ENCODE measurements at regions not wholly inside any gene's neighbourhood (a gene's known extent, or its start where the extent isn't known, plus 50 kb on each side); places are given as distances from the start of the nearest gene placed in this dataset.

DNA sequence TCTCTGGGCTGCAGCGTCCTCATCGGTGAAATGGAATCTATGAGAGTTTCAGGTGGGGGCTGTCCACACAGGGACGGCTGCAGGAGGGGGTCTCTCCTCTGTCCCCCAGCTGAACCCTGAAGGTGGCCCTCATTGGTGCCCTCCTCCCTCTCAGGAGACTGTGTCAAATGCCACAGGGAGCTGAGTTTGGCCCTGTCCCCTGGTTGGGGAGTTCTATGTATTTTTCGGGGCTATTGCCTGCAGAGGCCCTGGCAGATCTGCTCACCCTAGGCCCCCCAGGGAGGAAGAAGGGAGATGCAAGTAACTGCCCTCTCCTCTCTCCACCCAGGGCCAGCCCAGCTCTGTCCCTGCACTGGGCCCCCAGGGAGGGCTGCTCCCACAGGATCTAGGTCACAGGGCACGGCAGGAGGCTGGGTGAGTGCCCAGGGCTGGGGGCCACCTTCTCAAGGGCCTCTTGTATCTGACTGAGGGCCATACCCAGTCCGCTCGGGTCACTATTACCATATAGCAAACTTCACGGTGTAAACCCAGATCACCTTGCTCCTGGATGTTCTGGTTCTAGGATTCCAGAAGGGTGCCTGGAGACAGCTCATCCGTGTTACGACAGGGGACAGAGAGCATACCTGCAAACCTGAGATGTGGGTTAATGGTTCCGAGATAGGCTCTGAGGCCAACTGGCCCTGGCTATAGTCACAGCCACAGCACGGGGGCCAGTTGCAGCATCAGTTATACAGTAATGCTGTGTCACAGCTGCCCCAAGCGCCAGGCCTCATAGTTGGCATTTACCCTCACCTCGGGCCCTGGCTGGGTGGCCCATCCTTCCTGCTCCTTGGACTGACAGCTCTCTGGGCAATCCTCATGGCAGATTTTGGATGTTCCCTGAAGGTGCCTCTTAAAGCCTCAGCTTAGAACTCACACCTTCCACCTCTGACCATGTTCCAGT is 102.4 kb upstream of the PRR23E start:
- DNase-seq = no peak

- no peak for DNase-seq
These were observed 101.6 kb upstream of the PRR23E start for GRCh38 chr3:127091376-127091775.

DNA sequence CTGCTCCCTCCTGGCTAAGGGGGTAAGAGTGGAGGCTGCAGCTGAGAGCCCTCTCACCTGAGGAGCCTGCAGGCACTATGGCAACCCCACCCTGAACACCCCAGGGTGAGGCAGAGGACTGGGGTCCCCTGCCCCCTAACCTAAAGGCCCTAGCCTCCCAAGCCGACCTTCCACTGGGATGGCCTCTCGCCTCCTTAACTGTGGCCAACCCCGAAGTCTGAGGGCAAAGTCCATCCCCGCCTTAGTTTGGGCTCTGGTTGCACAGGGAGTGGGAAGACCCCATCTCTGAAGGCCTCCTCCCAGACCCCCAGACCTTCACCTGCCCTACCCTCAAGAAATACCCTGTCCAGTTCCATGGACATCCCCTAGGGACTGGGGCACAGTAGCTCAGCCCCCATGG is 100.6 kb upstream of the PRR23E start:
- DNase-seq = no peak

- DNase-seq = no peak
These were observed 100.2 kb upstream of the PRR23E start for GRCh38 chr3:127092776-127093175.

DNA sequence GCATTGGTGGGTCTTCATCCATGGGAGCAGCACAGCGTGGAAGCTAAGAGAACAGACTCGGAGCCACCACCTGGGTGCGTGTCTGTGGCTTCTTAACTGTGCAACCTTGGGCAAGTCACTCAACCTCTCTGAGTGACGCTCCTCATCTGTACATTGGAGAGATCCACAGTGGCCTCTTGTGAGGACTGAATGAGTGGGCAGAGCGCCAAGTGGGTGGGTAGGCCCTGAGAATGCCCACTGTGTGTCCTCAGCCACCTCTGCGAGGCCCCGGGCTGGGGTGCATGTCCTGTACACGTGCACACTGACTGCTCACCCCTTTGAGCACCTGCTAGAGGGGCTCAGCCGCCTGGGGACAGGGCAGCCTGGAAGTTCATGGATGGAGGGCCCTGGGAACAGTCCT is 99.6 kb upstream of the PRR23E start:
- DNase-seq = no peak

DNA sequence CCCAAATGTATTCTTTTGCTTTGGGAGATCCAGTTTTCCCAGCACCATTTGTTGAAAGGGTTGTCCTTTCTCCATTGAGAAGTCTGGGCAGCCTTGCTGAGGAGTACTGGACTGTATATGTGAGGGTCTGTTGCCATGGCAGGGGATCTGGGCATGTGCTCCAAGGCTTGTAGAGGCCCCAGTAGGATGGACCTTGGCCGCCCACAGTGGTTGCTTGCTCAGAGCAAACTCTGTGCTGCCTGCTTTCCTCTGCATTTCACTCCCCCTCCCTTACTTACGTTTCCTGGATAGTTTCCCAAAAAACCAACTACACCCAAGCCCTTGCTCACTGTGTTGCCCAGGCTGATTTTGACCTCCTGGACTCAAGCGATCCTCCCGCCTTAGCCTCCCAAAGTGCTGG is 97.2 kb upstream of the PRR23E start:
- DNase-seq = no peak

GRCh38 chr3:127096256-127097071 is 96.5 kb upstream of the PRR23E start:
- no peak for DNase-seq

DNA sequence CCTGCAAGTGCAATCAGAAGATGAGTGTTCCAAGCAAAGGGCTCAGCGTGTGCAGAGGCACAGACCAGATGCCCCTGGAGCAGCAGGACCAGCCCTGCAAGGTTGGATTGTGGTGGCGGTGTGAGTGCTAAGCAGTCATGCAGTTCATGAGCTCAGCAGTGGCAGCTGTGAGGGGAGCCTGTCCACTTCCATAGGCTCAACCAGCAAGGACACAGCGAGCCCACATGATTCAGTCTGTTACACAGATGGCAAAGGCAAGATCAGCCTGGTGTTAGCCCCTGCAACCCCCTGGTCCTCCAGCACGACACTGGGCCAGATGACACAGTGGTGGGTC is 95.9 kb upstream of the PRR23E start:
- DNase-seq = no peak

DNA sequence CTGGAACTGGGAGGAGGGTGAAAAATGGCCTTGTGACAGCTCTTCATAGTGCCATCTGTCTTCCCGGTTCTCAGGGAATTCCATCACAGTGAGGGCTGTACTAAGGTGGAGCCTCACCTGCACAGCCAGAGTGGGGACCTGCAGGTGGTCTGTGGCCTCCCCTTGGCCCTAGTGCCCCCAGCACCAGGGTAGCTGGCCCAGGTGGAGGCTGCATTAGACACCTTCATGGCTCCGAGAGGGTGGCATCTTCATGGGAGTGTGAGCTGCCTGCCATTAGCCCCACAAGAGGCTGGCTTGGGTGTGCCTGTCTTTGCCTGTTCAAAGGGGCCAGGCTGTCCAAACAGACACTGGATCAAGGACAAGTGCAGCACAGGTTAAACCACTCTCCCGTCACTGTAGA is 95.5 kb upstream of the PRR23E start:
- no peak for DNase-seq

DNA sequence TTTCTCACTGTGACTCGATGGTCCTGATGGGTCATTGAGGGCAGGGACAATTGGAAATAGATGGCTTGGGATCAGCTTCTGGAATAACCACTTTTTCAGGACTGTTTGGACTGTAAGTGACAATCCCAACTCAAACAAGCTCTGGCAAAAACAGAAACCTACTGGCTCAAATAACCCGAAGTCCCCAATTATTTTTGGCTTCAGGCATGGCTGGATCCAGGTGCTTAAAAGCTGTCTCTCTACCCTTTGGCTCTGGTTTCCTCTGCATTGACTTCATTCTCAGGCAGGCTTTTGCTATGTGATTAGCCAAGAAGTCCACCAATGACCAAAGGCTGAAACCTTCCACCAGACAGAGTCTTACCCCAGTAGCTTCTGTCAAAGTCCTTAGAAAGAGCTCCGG is 92.9 kb upstream of the PRR23E start:
- no peak for DNase-seq

DNA sequence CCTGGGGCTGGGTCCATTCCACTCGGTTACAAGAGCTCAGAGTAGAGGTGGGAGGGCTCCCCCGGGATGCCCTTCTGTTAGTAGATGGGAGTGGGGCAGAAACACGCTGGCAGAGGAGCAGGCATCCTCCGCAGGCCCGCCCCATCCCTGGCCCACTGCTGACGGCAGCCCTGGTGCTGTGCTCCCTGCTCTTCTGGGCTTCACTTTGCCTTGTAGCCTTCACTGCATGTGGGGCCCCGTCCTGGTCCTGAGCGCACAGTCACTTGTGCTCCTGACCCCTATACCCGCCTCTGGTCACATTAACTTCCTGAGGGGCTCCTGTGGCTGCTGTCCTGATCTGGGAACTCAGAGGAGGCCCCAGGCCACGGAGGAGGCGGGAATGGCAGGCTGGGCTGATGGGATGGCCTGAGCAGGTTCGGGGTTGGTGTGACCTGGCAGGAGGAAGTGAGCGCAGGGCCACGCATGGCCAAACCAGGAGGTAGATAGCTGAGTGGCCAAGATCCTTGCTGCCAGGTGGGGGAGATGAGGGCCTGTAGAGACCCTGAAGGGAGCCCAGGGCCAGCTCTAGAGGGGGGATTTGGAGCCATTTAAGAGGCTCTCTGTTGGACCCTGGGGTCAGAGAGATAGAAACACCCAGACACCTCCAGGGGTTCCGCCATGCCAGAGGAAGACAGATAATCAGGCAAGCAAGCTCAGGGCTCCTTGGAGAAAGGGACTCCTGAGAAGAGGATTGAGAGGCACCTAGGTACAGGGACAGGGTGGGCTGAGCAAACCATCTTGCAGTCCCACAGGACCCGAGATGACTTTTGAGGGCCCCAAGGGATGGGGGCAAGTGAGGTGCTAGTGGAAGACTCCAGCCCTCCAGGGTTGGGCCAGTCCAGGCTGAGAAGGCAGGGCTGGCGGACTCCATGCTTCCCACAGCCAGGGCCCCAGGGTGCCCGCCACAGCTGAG is 92.2 kb upstream of the PRR23E start:
- no peak for DNase-seq

- no peak for DNase-seq
These were observed 91.3 kb upstream of the PRR23E start for GRCh38 chr3:127101411-127102187.

DNA sequence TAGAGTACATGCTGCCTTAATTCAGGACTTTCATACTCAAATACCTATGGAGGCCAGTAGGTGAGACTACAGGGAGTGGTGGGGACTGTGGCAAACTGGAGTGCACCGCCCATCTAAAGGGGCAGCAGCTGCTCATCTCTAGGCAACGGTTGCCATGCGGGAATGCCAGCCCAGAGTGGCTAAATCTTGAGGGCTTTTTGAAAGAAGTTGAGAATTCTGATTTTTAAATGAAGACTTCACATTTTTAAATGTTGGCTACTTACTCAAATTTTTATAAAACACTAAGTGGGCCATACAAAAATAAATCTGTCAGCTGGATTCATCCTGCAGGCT is 90.8 kb upstream of the PRR23E start:
- no peak for DNase-seq

- no peak for DNase-seq
These were observed 90.3 kb upstream of the PRR23E start for GRCh38 chr3:127102587-127102986.

DNA sequence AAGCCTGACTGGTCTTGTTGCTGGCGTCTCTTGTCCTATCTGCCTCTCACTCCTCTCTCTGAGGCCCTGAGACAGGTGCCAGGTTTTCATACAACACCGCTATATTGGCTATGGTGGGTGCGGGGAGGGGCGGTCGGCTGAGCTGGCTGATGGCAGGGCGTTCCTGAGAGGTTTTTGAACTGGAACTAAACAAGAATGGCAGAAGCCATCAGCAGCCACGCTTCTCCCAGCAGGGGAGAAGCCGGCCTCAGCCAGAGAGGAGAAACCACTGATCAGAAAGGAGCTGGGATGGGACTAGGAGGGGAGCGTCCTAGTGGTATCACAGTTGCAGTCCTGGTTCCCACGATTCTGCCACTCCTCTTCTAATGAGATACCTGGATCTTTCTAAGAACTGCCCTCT is 89.9 kb upstream of the PRR23E start:
- no peak for DNase-seq

GRCh38 chr3:127104586-127104985 is 88.3 kb upstream of the PRR23E start:
- no peak for DNase-seq

- DNase-seq = no peak
These were observed 87.3 kb upstream of the PRR23E start for GRCh38 chr3:127105587-127105986.

DNA sequence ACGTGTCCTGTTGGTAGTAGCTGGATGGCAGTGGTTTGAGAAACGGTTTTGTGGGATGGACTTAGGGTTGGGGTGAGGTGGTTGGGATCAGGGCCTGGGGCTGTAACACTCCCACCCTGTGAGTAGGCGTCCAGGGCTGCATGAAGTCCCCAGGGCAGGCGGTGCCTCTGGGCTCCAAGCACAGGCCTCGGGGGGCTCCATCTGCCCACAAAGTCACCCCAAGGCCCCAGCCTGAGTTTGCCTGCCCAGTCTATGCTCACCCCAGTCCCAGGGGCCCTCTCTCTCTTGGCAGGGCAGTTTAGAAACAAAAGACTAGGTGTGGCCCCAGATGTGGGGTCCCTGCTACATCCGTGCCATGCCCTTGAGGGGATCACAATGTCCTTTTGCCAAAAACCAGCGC is 86.9 kb upstream of the PRR23E start:
- no peak for DNase-seq

DNA sequence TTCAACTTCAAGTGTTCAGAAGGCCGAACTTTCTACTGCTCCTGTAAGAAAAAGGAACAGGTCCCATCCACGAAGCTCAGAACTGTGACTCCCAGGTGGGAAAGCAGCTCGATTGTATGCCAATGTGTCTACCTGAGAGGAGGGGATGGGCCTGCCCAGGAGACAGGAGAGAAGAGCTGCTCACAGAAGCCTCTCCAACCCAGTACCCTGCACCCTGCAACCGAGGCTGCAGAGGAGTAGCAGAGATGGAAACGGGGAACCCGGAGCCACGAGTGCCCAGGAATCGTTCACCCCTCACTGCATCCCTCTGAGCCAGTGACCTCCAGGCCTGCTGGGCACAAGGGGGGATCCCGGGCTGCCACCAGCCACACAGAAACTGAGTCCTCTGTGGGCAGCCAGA is 86.5 kb upstream of the PRR23E start:
- no peak for DNase-seq

- DNase-seq = no peak
These were observed 85.9 kb upstream of the PRR23E start for GRCh38 chr3:127107002-127107401.

GRCh38 chr3:127107491-127108375 is 85.2 kb upstream of the PRR23E start:
- DNase-seq = no peak
